Naive thymus-derived CD4-positive, alpha-beta T cell (primary cell): ENCODE measurements at regions not wholly inside any gene's neighbourhood (a gene's known extent, or its start where the extent isn't known, plus 50 kb on each side); places are given as distances from the start of the nearest gene placed in this dataset.
A peak's percentile ranks its signal among the peaks of the same experiment; 100 is the strongest.

Source experiments
- ATAC-seq: fragments of 150-1000 bp; cut with Tn5 transposase; 2 replicates; pipeline ENCODE4 v1.10.0; 2021; ENCODE audit warnings: mild to moderate bottlenecking, moderate library complexity
- CTCF ChIA-PET: fragments of 350-600 bp; sonication (Branson Sonifier 250); formaldehyde crosslinking; loops from one replicate; lab custom pipeline; 2021; ENCODE audit warnings: antibody characterized with exemption; lab: Charles Lee
- POLR2A ChIA-PET: fragments of 350-600 bp; sonication (Branson Sonifier 250); formaldehyde crosslinking; loops from one replicate; lab custom pipeline; 2021; ENCODE audit warnings: antibody characterized with exemption, inconsistent platforms; lab: Charles Lee
- DNase-seq, 9 donors: peaks; one replicate each; pipeline versions ENCODE4 v3.0.0 to v3.0.0-alpha.2; 2020 to 2022; ENCODE audit warnings: mixed read lengths in 1 of 9
- H3K27ac ChIP-seq: one replicate; pipeline ENCODE4 v1.7.0; 2013; ENCODE audit warnings: mild to moderate bottlenecking, low read depth, low read length, moderate library complexity
- H3K27me3 ChIP-seq, 2 donors: one replicate each; pipeline ENCODE4 v1.7.0; 2013; ENCODE audit warnings: low read length in 2 of 2, mild to moderate bottlenecking in 2 of 2, moderate library complexity in 2 of 2; ENCODE audit not compliant: control insufficient read depth in 2 of 2, insufficient read depth in 2 of 2
- H3K36me3 ChIP-seq, 3 experiments: 1 replicate in 2 of 3; 2 replicates in 1 of 3; pipeline ENCODE4 v1.7.0; 2013; ENCODE audit warnings: low read length in 3 of 3, mild to moderate bottlenecking in 3 of 3, moderate library complexity in 1 of 3; ENCODE audit not compliant: insufficient read depth in 3 of 3, control insufficient read depth in 2 of 3
- H3K4me1 ChIP-seq, 2 donors: one replicate each; pipeline ENCODE4 v1.7.0; 2013; ENCODE audit warnings: low read length in 2 of 2, mild to moderate bottlenecking in 2 of 2, moderate library complexity in 1 of 2; ENCODE audit not compliant: control insufficient read depth in 2 of 2, insufficient read depth in 2 of 2
- H3K4me3 ChIP-seq: 2 replicates; pipeline ENCODE4 v1.7.0; 2013; ENCODE audit warnings: mild to moderate bottlenecking, low read length
- H3K9me3 ChIP-seq, 3 experiments: 1 replicate in 2 of 3; 2 replicates in 1 of 3; pipeline ENCODE4 v1.7.0; 2013; ENCODE audit warnings: low read length in 3 of 3; ENCODE audit not compliant: control insufficient read depth in 2 of 3
- H3K27ac Mint-ChIP-seq, 9 donors: one replicate each; pipeline ENCODE4 v1.8.0; 2020 to 2022; ENCODE audit warnings: mixed read lengths in 9 of 9, mild to moderate bottlenecking in 8 of 9, moderate library complexity in 5 of 9, inconsistent platforms in 2 of 9
- H3K27me3 Mint-ChIP-seq, 5 donors: one replicate each; pipeline ENCODE4 v1.8.0; 2021 to 2022; ENCODE audit warnings: mixed read lengths in 5 of 5, mild to moderate bottlenecking in 1 of 5
- H3K36me3 Mint-ChIP-seq, 5 donors: one replicate each; pipeline ENCODE4 v1.8.0; 2020 to 2022; ENCODE audit warnings: mixed read lengths in 5 of 5, mild to moderate bottlenecking in 3 of 5, inconsistent platforms in 1 of 5
- H3K4me1 Mint-ChIP-seq, 7 donors: one replicate each; pipeline ENCODE4 v1.8.0; 2020 to 2022; ENCODE audit warnings: mixed read lengths in 7 of 7, mild to moderate bottlenecking in 3 of 7, inconsistent platforms in 1 of 7
- H3K4me3 Mint-ChIP-seq, 10 donors: one replicate each; pipeline ENCODE4 v1.8.0; 2020 to 2022; ENCODE audit warnings: mild to moderate bottlenecking in 10 of 10, mixed read lengths in 10 of 10, moderate library complexity in 6 of 10, inconsistent platforms in 2 of 10
- H3K9me3 Mint-ChIP-seq, 11 donors: one replicate each; pipeline ENCODE4 v1.8.0; 2020 to 2022; ENCODE audit warnings: mixed read lengths in 11 of 11, mild to moderate bottlenecking in 4 of 11, inconsistent platforms in 1 of 11, moderate library complexity in 1 of 11
- intact Hi-C, 2 donors: fragments of 100-400 bp; cut with micrococcal nuclease; formaldehyde crosslinking; loops; one replicate each; pipeline ENCODE4 v1.15.1; 2023

DNA sequence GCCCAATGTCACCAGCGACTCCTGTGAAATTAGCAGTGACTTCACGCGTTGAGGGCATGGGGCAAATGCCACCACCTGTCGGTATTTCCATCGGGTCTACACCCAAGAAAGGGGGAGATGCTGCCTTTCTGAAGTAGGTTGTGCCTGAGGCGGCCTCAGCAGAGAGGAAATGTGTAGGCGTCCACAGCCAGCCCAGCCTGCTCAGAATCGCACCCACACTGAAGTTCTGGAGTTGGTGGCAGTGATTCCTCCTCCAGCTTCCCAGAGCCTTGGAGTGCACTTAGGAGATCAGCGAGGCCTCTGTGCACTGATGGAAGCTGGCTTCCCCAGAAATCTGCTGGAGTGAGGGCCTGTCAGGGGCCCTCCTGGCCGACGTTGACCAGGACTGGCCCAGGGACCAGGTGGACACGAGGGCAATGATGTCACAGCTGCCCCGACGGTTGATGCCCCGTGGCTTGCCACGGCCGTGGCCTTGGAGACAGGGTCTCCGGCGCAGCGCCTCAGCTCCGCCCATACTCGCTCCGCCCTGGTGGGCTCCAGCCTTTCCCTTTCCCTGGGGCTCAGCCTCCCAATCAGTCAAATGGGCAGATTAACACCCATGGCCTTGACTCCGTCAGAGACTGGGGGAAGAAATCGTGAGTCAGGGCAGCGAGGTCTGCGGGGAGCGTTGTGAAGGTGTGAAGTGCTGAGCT is 484.8 kb downstream of the PREX1 start:
- no peak overlapping the region for H3K4me3 ChIP-seq
- no peak for DNase-seq
- no peaks in the 10 kb centered on the region for H3K4me1 ChIP-seq
- no peak overlapping the region for H3K27ac ChIP-seq
- peaks cover 0 to 4% (median 0%) of the 10 kb centered on the region in 7 donors for H3K4me1 Mint-ChIP-seq
- no peak for ATAC-seq
- intact Hi-C loops: no loop called here
- peak overlapping the region in 1 of 10 donors; percentile 36 for H3K4me3 Mint-ChIP-seq
- no peaks in the 10 kb centered on the region for H3K36me3 ChIP-seq
- no peaks in the 10 kb centered on the region for H3K27me3 ChIP-seq
- H3K36me3 Mint-ChIP-seq: no peaks in the 10 kb centered on the region
- CTCF ChIA-PET: no interaction called here
- H3K9me3 ChIP-seq: no peaks in the 10 kb centered on the region
- POLR2A ChIA-PET: no interaction called here
- no peak overlapping the region for H3K27ac Mint-ChIP-seq
- H3K9me3 Mint-ChIP-seq: peaks cover 0 to 5% (median 0%) of the 10 kb centered on the region in 11 donors
- peaks cover 6 to 40% (median 13%) of the 10 kb centered on the region in 5 donors for H3K27me3 Mint-ChIP-seq

DNA sequence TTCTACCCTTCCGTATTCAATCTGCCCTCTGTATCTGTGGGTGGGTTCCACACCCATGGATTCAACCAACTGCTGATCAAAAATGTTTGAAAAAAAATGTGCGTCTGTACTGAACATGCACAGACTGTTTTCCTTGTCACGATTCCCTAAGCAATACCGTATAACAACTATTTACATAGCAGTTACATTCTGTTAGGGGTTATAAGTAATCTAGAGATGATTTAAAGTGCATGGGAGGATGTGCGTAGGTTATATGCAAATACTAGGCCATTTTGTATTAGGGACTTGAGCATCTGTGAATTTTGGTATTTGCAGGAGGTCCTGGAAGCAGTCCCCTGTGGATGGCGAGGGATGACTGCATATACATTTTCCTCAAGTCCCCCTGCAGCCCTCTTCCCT is 486.9 kb downstream of the PREX1 start:
- POLR2A ChIA-PET: no interaction called here
- H3K27ac Mint-ChIP-seq: no peak overlapping the region
- peaks cover 0 to 4% (median 0%) of the 10 kb centered on the region in 7 donors for H3K4me1 Mint-ChIP-seq
- intact Hi-C loops: no loop called here
- H3K27me3 Mint-ChIP-seq: peaks cover 12 to 56% (median 27%) of the 10 kb centered on the region in 5 donors
- no peak for ATAC-seq
- H3K9me3 Mint-ChIP-seq: peaks cover 0 to 4% (median 0%) of the 10 kb centered on the region in 11 donors
- DNase-seq: no peak
- H3K36me3 ChIP-seq: no peaks in the 10 kb centered on the region
- H3K36me3 Mint-ChIP-seq: no peaks in the 10 kb centered on the region
- no peak overlapping the region for H3K27ac ChIP-seq
- CTCF ChIA-PET: no interaction called here
- no peak overlapping the region for H3K4me3 ChIP-seq
- H3K9me3 ChIP-seq: no peaks in the 10 kb centered on the region
- H3K27me3 ChIP-seq: no peaks in the 10 kb centered on the region
- H3K4me3 Mint-ChIP-seq: no peak overlapping the region
- H3K4me1 ChIP-seq: no peaks in the 10 kb centered on the region

GRCh38 chr20:48339986-48340882 is 487.6 kb downstream of the PREX1 start:
- peaks cover 0 to 4% (median 0%) of the 10 kb centered on the region in 11 donors for H3K9me3 Mint-ChIP-seq
- H3K4me3 Mint-ChIP-seq: no peak overlapping the region
- no peak overlapping the region for H3K4me3 ChIP-seq
- intact Hi-C loops: no loop called here
- no peaks in the 10 kb centered on the region for H3K36me3 ChIP-seq
- H3K27ac Mint-ChIP-seq: no peak overlapping the region
- peaks cover 0 to 4% (median 0%) of the 10 kb centered on the region in 7 donors for H3K4me1 Mint-ChIP-seq
- ChIA-PET POLR2A (no interaction called here), CTCF (no interaction called here)
- H3K4me1 ChIP-seq: no peaks in the 10 kb centered on the region
- ATAC-seq: no peak
- H3K9me3 ChIP-seq: no peaks in the 10 kb centered on the region
- H3K27ac ChIP-seq: no peak overlapping the region
- no peak for DNase-seq
- peaks cover 12 to 56% (median 27%) of the 10 kb centered on the region in 5 donors for H3K27me3 Mint-ChIP-seq
- no peaks in the 10 kb centered on the region for H3K36me3 Mint-ChIP-seq
- H3K27me3 ChIP-seq: no peaks in the 10 kb centered on the region

GRCh38 chr20:48339190-48339985 is 488.4 kb downstream of the PREX1 start:
- H3K36me3 Mint-ChIP-seq: no peaks in the 10 kb centered on the region
- CTCF ChIA-PET: no interaction called here
- intact Hi-C loops: no loop called here
- H3K4me1 Mint-ChIP-seq: peaks cover 0 to 4% (median 0%) of the 10 kb centered on the region in 7 donors
- Histone ChIP-seq H3K36me3 (no peaks in the 10 kb centered on the region), H3K27ac (no peak overlapping the region), H3K4me3 (no peak overlapping the region), H3K4me1 (no peaks in the 10 kb centered on the region), H3K27me3 (no peaks in the 10 kb centered on the region), H3K9me3 (no peaks in the 10 kb centered on the region)
- H3K4me3 Mint-ChIP-seq: no peak overlapping the region
- no peak for ATAC-seq
- H3K9me3 Mint-ChIP-seq: peaks cover 0 to 4% (median 0%) of the 10 kb centered on the region in 11 donors
- POLR2A ChIA-PET: no interaction called here
- peaks cover 12 to 56% (median 27%) of the 10 kb centered on the region in 5 donors for H3K27me3 Mint-ChIP-seq
- no peak for DNase-seq
- no peak overlapping the region for H3K27ac Mint-ChIP-seq

DNA sequence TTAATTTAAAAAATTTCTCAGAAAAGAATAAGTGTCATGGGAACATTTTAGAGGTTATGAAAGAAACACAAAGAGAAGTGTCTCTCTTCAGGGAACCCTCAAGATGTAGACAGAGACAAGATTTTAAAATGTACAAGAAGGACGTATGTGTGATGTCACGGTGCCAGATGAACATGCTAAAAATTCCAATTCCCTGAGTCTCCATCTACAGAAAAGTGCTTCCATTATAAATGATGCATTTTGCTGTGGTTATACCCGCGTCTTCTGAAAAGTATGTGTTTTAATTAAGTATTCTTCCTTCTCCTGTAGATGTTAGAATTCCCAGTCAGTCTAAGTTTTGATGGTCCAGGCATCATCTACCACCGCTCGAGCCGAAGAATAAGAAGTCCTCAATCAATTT is 489.1 kb downstream of the PREX1 start:
- no peaks in the 10 kb centered on the region for H3K9me3 ChIP-seq
- intact Hi-C loops: no loop called here
- Mint-ChIP-seq H3K4me1 (peaks cover 0 to 4% (median 0%) of the 10 kb centered on the region in 7 donors), H3K27me3 (peaks cover 12 to 59% (median 29%) of the 10 kb centered on the region in 5 donors), H3K4me3 (no peak overlapping the region), H3K9me3 (peaks cover 0 to 4% (median 0%) of the 10 kb centered on the region in 11 donors), H3K27ac (no peak overlapping the region), H3K36me3 (no peaks in the 10 kb centered on the region)
- ChIA-PET CTCF (interaction anchor here (0.9 kb wide), 1 partner anchor 282 kb away, joined by 3 read pairs; no protein-coding TSS in a partner anchor), POLR2A (no interaction called here)
- no peaks in the 10 kb centered on the region for H3K4me1 ChIP-seq
- no peak overlapping the region for H3K4me3 ChIP-seq
- H3K27ac ChIP-seq: no peak overlapping the region
- no peak for DNase-seq
- H3K27me3 ChIP-seq: no peaks in the 10 kb centered on the region
- ATAC-seq: no peak
- no peaks in the 10 kb centered on the region for H3K36me3 ChIP-seq

DNA sequence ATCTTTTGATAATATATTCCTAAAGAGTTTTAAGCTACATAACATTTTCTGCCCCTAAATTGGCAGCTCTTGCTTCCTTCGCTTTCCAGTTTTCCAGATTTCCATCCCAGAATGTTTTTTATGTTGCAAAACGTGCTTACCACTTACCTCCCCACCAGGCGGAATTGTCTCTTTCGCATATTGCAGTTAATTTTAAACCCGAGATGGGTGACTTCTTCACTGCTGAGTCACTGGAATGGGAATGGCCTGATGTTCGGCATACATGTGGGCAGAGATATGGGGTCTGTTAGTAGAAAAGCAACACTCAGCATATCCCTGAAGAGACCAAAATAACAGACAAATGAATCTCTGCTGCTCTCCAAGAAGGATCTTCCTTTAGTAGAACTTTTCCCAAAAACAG is 491.2 kb downstream of the PREX1 start:
- no peak for DNase-seq
- H3K36me3 ChIP-seq: no peaks in the 10 kb centered on the region
- intact Hi-C loops: no loop called here
- Mint-ChIP-seq H3K9me3 (peaks cover 0 to 4% (median 0%) of the 10 kb centered on the region in 11 donors), H3K27ac (no peak overlapping the region), H3K27me3 (peaks cover 15 to 49% (median 32%) of the 10 kb centered on the region in 5 donors), H3K4me3 (no peak overlapping the region), H3K4me1 (peaks cover 0 to 4% (median 0%) of the 10 kb centered on the region in 7 donors), H3K36me3 (no peaks in the 10 kb centered on the region)
- H3K27me3 ChIP-seq: peaks cover 0 to 3% of the 10 kb centered on the region in 2 donors
- no peak overlapping the region for H3K27ac ChIP-seq
- H3K4me3 ChIP-seq: no peak overlapping the region
- ChIA-PET CTCF (no interaction called here), POLR2A (no interaction called here)
- no peaks in the 10 kb centered on the region for H3K9me3 ChIP-seq
- no peak for ATAC-seq
- H3K4me1 ChIP-seq: no peaks in the 10 kb centered on the region
